ENCODE measurements at regions not wholly inside any gene's neighbourhood (a gene's known extent, or its start where the extent isn't known, plus 50 kb on each side); places are given as distances from the start of the nearest gene placed in this dataset.
"Not testable (repeated sequence)": the region's sequence is repeated elsewhere in the genome, so short reads cannot be mapped to it uniquely, and the experiment has no call there.

- DNase-seq (ENCODE audit: low spot score): no peak
Observed at GRCh38 chr3:83251490-83251889, 1490.0 kb upstream of the GBE1 start.

- DNase-seq (ENCODE audit: low spot score): no peak
Observed at GRCh38 chr3:83250613-83251012, 1489.2 kb upstream of the GBE1 start.

GRCh38 chr3:83248454-83248853, 1487.0 kb upstream of the GBE1 start:
- DNase-seq (ENCODE audit: low spot score): no peak

GRCh38 chr3:83235180-83235814, 1473.9 kb upstream of the GBE1 start:
- DNase-seq (ENCODE audit: low spot score): no peak

- no peak for DNase-seq (ENCODE audit: low spot score)
Observed at GRCh38 chr3:83233715-83234114, 1472.3 kb upstream of the GBE1 start.

GRCh38 chr3:83230841-83231240, 1469.4 kb upstream of the GBE1 start:
- DNase-seq (ENCODE audit: low spot score): no peak

GRCh38 chr3:83230376-83230775, 1468.9 kb upstream of the GBE1 start:
- no peak for DNase-seq (ENCODE audit: low spot score)

GRCh38 chr3:83226751-83227150, 1465.3 kb upstream of the GBE1 start:
- DNase-seq (ENCODE audit: low spot score): no peak

GRCh38 chr3:83224101-83224868, 1462.8 kb upstream of the GBE1 start:
- no peak for DNase-seq (ENCODE audit: low spot score)

- DNase-seq (ENCODE audit: low spot score): no peak
Observed at GRCh38 chr3:83218383-83219200, 1457.1 kb upstream of the GBE1 start.

GRCh38 chr3:83217595-83218118, 1456.2 kb upstream of the GBE1 start:
- DNase-seq (ENCODE audit: low spot score): not testable (repeated sequence)

GRCh38 chr3:83216919-83217594, 1455.6 kb upstream of the GBE1 start:
- DNase-seq (ENCODE audit: low spot score): no peak

- no peak for DNase-seq (ENCODE audit: low spot score)
Observed at GRCh38 chr3:83195243-83195642, 1433.8 kb upstream of the GBE1 start.

GRCh38 chr3:83193526-83193925, 1432.1 kb upstream of the GBE1 start:
- DNase-seq (ENCODE audit: low spot score): no peak

- no peak for DNase-seq (ENCODE audit: low spot score)
Observed at GRCh38 chr3:83189634-83190033, 1428.2 kb upstream of the GBE1 start.

- no peak for DNase-seq (ENCODE audit: low spot score)
Observed at GRCh38 chr3:83169473-83169872, 1408.0 kb upstream of the GBE1 start.

- DNase-seq (ENCODE audit: low spot score): no peak
Observed at GRCh38 chr3:83150896-83151295, 1389.5 kb upstream of the GBE1 start.

- DNase-seq (ENCODE audit: low spot score): no peak
Observed at GRCh38 chr3:83140983-83141382, 1379.5 kb upstream of the GBE1 start.

- no peak for DNase-seq (ENCODE audit: low spot score)
Observed at GRCh38 chr3:83131236-83131635, 1369.8 kb upstream of the GBE1 start.

GRCh38 chr3:83122774-83123350, 1361.4 kb upstream of the GBE1 start:
- DNase-seq (ENCODE audit: low spot score): no peak

GRCh38 chr3:83093222-83093572, 1331.8 kb upstream of the GBE1 start:
- no peak for DNase-seq (ENCODE audit: low spot score)

Data from left forelimb (tissue), 1 donor.